ENCODE measurements at regions not wholly inside any gene's neighbourhood (a gene's known extent, or its start where the extent isn't known, plus 50 kb on each side); places are given as distances from the start of the nearest gene placed in this dataset.

DNA sequence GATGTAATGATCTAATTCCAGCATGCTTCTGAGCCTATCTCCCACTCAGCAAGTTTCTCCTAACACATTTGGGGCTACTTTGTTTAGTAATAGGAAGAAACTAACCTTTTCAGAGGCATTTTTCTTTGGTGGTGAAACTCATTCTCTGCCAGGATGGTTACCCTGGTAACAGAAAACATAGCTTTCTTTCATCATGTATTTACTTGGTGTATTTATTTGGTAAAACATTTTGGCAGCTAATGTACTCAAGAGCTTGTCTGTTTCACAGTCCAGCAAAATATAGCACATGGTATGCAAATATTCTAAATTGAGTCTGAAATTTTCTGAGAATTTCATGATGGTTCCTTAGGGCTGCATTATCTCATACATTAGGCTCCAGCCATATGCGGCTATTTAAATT is 100.0 kb downstream of the SLC35B3 start (continued):
- TF ChIP-seq, protein P1, sequence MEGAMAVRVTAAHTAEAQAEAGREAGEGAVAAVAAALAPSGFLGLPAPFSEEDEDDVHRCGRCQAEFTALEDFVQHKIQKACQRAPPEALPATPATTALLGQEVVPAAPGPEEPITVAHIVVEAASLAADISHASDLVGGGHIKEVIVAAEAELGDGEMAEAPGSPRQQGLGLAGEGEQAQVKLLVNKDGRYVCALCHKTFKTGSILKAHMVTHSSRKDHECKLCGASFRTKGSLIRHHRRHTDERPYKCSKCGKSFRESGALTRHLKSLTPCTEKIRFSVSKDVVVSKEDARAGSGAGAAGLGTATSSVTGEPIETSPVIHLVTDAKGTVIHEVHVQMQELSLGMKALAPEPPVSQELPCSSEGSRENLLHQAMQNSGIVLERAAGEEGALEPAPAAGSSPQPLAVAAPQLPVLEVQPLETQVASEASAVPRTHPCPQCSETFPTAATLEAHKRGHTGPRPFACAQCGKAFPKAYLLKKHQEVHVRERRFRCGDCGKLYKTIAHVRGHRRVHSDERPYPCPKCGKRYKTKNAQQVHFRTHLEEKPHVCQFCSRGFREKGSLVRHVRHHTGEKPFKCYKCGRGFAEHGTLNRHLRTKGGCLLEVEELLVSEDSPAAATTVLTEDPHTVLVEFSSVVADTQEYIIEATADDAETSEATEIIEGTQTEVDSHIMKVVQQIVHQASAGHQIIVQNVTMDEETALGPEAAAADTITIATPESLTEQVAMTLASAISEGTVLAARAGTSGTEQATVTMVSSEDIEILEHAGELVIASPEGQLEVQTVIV (IDR thresholded peaks at IDR 0.05; ENCODE audit: borderline replicate concordance, partially characterized antibody), result no peak
- TF ChIP-seq USF2 (IDR thresholded peaks at IDR 0.05; ENCODE audit: borderline replicate concordance, low read depth, low read length) (no peak), BCLAF1 (IDR thresholded peaks at IDR 0.05) (no peak), RUNX3 (IDR thresholded peaks at IDR 0.05; ENCODE audit: low read length) (no peak), MYB (IDR thresholded peaks at IDR 0.05; ENCODE audit: borderline replicate concordance, low read depth, low read length) (no peak), CUX1 (IDR thresholded peaks at IDR 0.05; ENCODE audit: insufficient replicate concordance, low read depth, low read length) (no peak), EED (IDR thresholded peaks at IDR 0.05; ENCODE audit: low read depth) (no peak), STAT1 (conservative IDR thresholded peaks at IDR 0.05) (no peak), TCF7 (IDR thresholded peaks at IDR 0.05; ENCODE audit: borderline replicate concordance) (no peak)
